ENCODE measurements at regions not wholly inside any gene's neighbourhood (a gene's known extent, or its start where the extent isn't known, plus 50 kb on each side); places are given as distances from the start of the nearest gene placed in this dataset.

DNA sequence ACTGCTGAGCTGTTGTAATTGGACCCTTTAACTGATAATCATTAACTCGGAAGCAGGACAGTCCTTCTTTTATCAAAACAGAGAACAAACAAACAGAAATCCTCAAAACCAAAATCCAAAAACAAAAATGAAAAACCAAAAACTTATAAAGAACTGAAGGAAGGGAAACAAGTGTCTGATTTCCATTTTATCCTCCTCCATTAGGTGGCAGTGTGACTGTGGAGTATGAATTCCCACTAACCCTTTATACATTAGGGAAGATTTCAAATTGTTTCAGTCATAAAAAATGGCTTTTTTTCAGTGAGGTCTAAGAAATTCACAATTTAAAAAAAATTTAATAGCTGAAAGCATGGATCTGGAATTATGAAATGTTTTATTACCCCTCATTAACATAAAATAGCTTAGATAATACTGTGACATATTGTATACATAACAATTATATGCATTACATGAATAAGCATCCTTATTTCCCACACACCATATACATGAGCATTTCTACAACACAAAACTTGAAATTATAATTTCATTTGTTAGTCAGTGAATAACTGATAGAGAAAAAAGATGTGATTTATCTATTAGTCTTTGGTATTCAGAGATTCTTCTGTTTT is 1074.3 kb upstream of the PCDH9 start:
- no peaks in the 10 kb centered on the region for H3K9me3 ChIP-seq (replicated peaks; ENCODE audit: control insufficient read depth, insufficient read depth, low read length)
- SMC1A ChIA-PET (ENCODE audit: uncharacterized antibody, unreplicated experiment) = interaction anchor here (0.7 to 0.8 kb wide), 3 partner anchors 17 to 623 kb away, joined by 3 to 5 read pairs (median 3); no protein-coding TSS in a partner anchor
- H3K4me2 ChIP-seq (ENCODE audit: control insufficient read depth, insufficient read depth) = no peak overlapping the region
- FAIRE-seq (no peak), ATAC-seq (peak; percentile 66), DNase-seq (ENCODE audit: low read depth, low spot score) (no peak)
- CTCF ChIA-PET = interaction anchor here (0.9 to 1.8 kb wide), 6 partner anchors 9 to 623 kb away, joined by 3 to 13 read pairs (median 4); no protein-coding TSS in a partner anchor
- no peaks in the 10 kb centered on the region for H3K4me1 ChIP-seq (ENCODE audit: control insufficient read depth, insufficient read depth, low read length)
- intact Hi-C loops (cut with micrococcal nuclease; ENCODE audit: unreplicated experiment) = loop anchor here (1.0 to 10.0 kb wide), 4 partner anchors 623 to 1553 kb away; no protein-coding TSS in a partner anchor
- no peaks in the 10 kb centered on the region for H3K79me2 ChIP-seq (ENCODE audit: control insufficient read depth, insufficient read depth, low read length)
- no peaks in the 10 kb centered on the region for H3K36me3 ChIP-seq (ENCODE audit: control insufficient read depth in 2 of 2, insufficient read depth in 2 of 2, low read length in 1 of 2)
- TF ChIP-seq BCL11A (IDR thresholded peaks at IDR 0.05; ENCODE audit: low read depth, low read length) (no peak), SMC3 (IDR thresholded peaks at IDR 0.05; ENCODE audit: borderline replicate concordance, low read length) (peak; percentile 64; the same call in 1 of the 2 replicates), RB1 (IDR thresholded peaks at IDR 0.05; ENCODE audit: borderline replicate concordance) (no peak), IKZF1 (conservative IDR thresholded peaks at IDR 0.05) (no peak), CTCF (IDR thresholded peaks at IDR 0.05 in 2 of 3, conservative IDR thresholded peaks at IDR 0.05 in 1 of 3; ENCODE audit: control insufficient read depth in 2 of 3, extremely low read depth in 1 of 3, insufficient read depth in 1 of 3, low read depth in 3 of 3, low read length in 3 of 3) (peak; percentile 46 to 60 (median 55); a peak in 5 of 6 replicates), RAD21 (IDR thresholded peaks at IDR 0.05; ENCODE audit: insufficient read depth, low read depth, low read length) (peak; percentile 67)
- no peak overlapping the region for H2AFZ ChIP-seq (ENCODE audit: control insufficient read depth, low read depth, low read length)
- in situ Hi-C loops (cut with MboI) = loop anchor here (25.0 kb wide), 1 partner anchor 633 kb away; no protein-coding TSS in a partner anchor
- POLR2A ChIA-PET = interaction anchor here (0.8 kb wide), 1 partner anchor 560 kb away, joined by 3 read pairs; no protein-coding TSS in a partner anchor
- BruUV-seq (replicated peaks) = no TSS peak
- H4K20me1 ChIP-seq (ENCODE audit: control insufficient read depth, insufficient read depth) = no peaks in the 10 kb centered on the region
- H3K27me3 ChIP-seq (replicated peaks in 1 of 2; ENCODE audit: control insufficient read depth in 2 of 2, insufficient read depth in 2 of 2, low read length in 1 of 2) = no peaks in the 10 kb centered on the region
- H3K4me3 ChIP-seq = no peak overlapping the region
- no peak overlapping the region for H3K27ac ChIP-seq (ENCODE audit: control insufficient read depth, insufficient read depth)
- RAD21 ChIA-PET (ENCODE audit: unreplicated experiment) = interaction anchor here (0.6 to 1.1 kb wide), 3 partner anchors 623 to 1073 kb away, joined by 3 to 5 read pairs (median 4); no protein-coding TSS in a partner anchor
- WGBS (ENCODE audit: insufficient coverage, insufficient replicate concordance, low lambda C conversion rate, missing lambda C conversion rate) = 0% methylated on average over 1 of the region's 1 CpG
- H3K9ac ChIP-seq (ENCODE audit: control insufficient read depth, insufficient read depth, low read length) = no peak overlapping the region
